Parathyroid adenoma (tissue), 2 donors: ENCODE measurements at regions not wholly inside any gene's neighbourhood (a gene's known extent, or its start where the extent isn't known, plus 50 kb on each side); places are given as distances from the start of the nearest gene placed in this dataset.
"Not testable (repeated sequence)": the region's sequence is repeated elsewhere in the genome, so short reads cannot be mapped to it uniquely, and the experiment has no call there.

Experiments
- H2AFZ ChIP-seq: fragments of 300-600 bp; sonication (generic); one replicate; pipeline ENCODE4 v1.7.0; 2017; ENCODE audit warnings: antibody characterized with exemption, mild to moderate bottlenecking
- H3K27ac ChIP-seq: fragments of 300-600 bp; sonication (generic); one replicate; pipeline ENCODE4 v1.7.0; 2017
- H3K27me3 ChIP-seq: fragments of 300-600 bp; sonication (generic); one replicate; pipeline ENCODE4 v1.7.0; 2017; ENCODE audit warnings: low read length; ENCODE audit not compliant: control insufficient read depth, insufficient read depth
- H3K36me3 ChIP-seq: fragments of 300-600 bp; sonication (generic); one replicate; pipeline ENCODE4 v1.7.0; 2017; ENCODE audit warnings: low read length; ENCODE audit not compliant: control insufficient read depth, insufficient read depth
- H3K4me1 ChIP-seq: fragments of 300-600 bp; sonication (generic); one replicate; pipeline ENCODE4 v1.7.0; 2017; ENCODE audit warnings: control low read depth
- H3K4me2 ChIP-seq: fragments of 300-600 bp; sonication (generic); one replicate; pipeline ENCODE4 v1.7.0; 2017; ENCODE audit warnings: low read length
- H3K4me3 ChIP-seq: fragments of 300-600 bp; sonication (generic); one replicate; pipeline ENCODE4 v1.7.0; 2017; ENCODE audit warnings: low read depth, low read length
- H3K79me2 ChIP-seq: fragments of 300-600 bp; sonication (generic); one replicate; pipeline ENCODE4 v1.7.0; 2017; ENCODE audit warnings: control low read depth
- H3K9ac ChIP-seq: fragments of 300-600 bp; sonication (generic); one replicate; pipeline ENCODE4 v1.7.0; 2017; ENCODE audit warnings: mild to moderate bottlenecking
- H3K9me3 ChIP-seq: fragments of 300-600 bp; sonication (generic); one replicate; pipeline ENCODE4 v1.7.0; 2017; ENCODE audit warnings: low read length; ENCODE audit not compliant: control insufficient read depth
- TF ChIP-seq, protein P1 (sequence below): fragments of 300-600 bp; sonication (generic); IDR thresholded peaks from one replicate; pipeline ENCODE4 v1.7.0; 2017; ENCODE audit warnings: antibody characterized with exemption, mild to moderate bottlenecking
- donor health status: primary hyperparathyroidism.

DNA sequence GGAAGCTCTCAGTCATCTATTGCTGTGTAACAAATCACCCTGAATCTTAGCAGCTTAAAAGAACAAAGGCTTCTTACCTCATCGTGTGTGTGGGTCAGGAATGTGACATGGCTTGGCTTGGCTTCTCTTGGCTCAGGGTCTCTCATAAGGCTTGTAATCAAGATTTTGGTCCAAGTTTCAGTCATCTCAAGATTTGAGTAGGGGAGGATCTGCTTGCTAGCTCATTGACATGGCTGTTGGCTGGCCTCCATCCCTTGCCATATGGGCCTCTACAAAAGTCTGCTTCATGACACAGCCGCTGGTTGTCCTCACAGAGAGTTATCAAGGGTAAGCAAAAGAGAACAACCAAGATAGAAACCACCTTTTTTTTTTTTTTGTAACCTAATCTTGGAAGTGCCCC is 207.7 kb downstream of the PTPRC start:
- Histone ChIP-seq H3K4me1 (no peaks in the 10 kb centered on the region), H3K36me3 (no peaks in the 10 kb centered on the region), H3K9ac (no peak overlapping the region), H3K27ac (no peak overlapping the region), H3K4me3 (no peak overlapping the region), H3K79me2 (no peaks in the 10 kb centered on the region), H3K27me3 (no peaks in the 10 kb centered on the region), H2AFZ (no peak overlapping the region), H3K9me3 (no peaks in the 10 kb centered on the region), H3K4me2 (no peak overlapping the region)
- TF ChIP-seq, protein P1, sequence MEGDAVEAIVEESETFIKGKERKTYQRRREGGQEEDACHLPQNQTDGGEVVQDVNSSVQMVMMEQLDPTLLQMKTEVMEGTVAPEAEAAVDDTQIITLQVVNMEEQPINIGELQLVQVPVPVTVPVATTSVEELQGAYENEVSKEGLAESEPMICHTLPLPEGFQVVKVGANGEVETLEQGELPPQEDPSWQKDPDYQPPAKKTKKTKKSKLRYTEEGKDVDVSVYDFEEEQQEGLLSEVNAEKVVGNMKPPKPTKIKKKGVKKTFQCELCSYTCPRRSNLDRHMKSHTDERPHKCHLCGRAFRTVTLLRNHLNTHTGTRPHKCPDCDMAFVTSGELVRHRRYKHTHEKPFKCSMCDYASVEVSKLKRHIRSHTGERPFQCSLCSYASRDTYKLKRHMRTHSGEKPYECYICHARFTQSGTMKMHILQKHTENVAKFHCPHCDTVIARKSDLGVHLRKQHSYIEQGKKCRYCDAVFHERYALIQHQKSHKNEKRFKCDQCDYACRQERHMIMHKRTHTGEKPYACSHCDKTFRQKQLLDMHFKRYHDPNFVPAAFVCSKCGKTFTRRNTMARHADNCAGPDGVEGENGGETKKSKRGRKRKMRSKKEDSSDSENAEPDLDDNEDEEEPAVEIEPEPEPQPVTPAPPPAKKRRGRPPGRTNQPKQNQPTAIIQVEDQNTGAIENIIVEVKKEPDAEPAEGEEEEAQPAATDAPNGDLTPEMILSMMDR, result no peak

- Histone ChIP-seq H3K9ac (no peak overlapping the region), H3K36me3 (no peaks in the 10 kb centered on the region), H3K4me1 (no peaks in the 10 kb centered on the region), H3K79me2 (no peaks in the 10 kb centered on the region), H2AFZ (no peak overlapping the region), H3K9me3 (no peaks in the 10 kb centered on the region), H3K27ac (no peak overlapping the region), H3K4me3 (no peak overlapping the region), H3K4me2 (no peak overlapping the region), H3K27me3 (no peaks in the 10 kb centered on the region)
- TF ChIP-seq, protein P1, result no peak
These were observed 209.4 kb downstream of the PTPRC start for GRCh38 chr1:198848206-198848605.

GRCh38 chr1:198848649-198849048 is 209.8 kb downstream of the PTPRC start:
- H3K4me3 ChIP-seq, result no peak overlapping the region
- H2AFZ ChIP-seq, result no peak overlapping the region
- no peaks in the 10 kb centered on the region for H3K79me2 ChIP-seq
- H3K27ac ChIP-seq, result no peak overlapping the region
- H3K4me2 ChIP-seq, result no peak overlapping the region
- H3K36me3 ChIP-seq, result no peaks in the 10 kb centered on the region
- H3K27me3 ChIP-seq, result no peaks in the 10 kb centered on the region
- no peak overlapping the region for H3K9ac ChIP-seq
- TF ChIP-seq, protein P1, result no peak
- H3K9me3 ChIP-seq, result no peaks in the 10 kb centered on the region
- H3K4me1 ChIP-seq, result no peaks in the 10 kb centered on the region

DNA sequence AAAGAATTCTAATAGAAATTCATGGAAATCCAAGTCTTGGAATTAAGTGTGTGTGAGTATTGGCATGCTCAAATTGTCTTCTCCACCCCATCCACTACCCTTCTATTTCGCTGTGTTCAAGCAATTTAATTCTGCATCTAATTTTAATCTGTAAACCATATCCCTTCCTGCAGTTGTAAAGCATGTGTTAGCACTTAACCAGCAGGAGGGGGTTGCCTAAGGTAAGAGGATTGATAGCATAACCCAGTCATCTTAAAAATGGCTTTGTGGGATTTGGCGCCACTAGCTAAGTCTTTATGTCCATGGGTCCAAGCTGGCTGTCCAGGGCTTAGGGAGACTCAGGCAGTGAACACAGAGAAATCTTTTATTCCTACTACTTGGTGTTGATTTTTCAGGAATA is 210.3 kb downstream of the PTPRC start:
- Histone ChIP-seq H3K27me3 (no peaks in the 10 kb centered on the region), H3K9ac (no peak overlapping the region), H3K27ac (no peak overlapping the region), H3K9me3 (no peaks in the 10 kb centered on the region), H2AFZ (no peak overlapping the region), H3K4me1 (no peaks in the 10 kb centered on the region), H3K36me3 (no peaks in the 10 kb centered on the region), H3K4me2 (no peak overlapping the region), H3K79me2 (no peaks in the 10 kb centered on the region), H3K4me3 (no peak overlapping the region)
- TF ChIP-seq, protein P1, result no peak

GRCh38 chr1:198850196-198850595 is 211.4 kb downstream of the PTPRC start:
- Histone ChIP-seq H3K36me3 (no peaks in the 10 kb centered on the region), H3K27me3 (no peaks in the 10 kb centered on the region), H3K27ac (no peak overlapping the region), H3K79me2 (no peaks in the 10 kb centered on the region), H3K4me2 (no peak overlapping the region), H2AFZ (no peak overlapping the region), H3K4me3 (no peak overlapping the region), H3K9me3 (no peaks in the 10 kb centered on the region), H3K4me1 (no peaks in the 10 kb centered on the region), H3K9ac (no peak overlapping the region)
- TF ChIP-seq, protein P1, result no peak

DNA sequence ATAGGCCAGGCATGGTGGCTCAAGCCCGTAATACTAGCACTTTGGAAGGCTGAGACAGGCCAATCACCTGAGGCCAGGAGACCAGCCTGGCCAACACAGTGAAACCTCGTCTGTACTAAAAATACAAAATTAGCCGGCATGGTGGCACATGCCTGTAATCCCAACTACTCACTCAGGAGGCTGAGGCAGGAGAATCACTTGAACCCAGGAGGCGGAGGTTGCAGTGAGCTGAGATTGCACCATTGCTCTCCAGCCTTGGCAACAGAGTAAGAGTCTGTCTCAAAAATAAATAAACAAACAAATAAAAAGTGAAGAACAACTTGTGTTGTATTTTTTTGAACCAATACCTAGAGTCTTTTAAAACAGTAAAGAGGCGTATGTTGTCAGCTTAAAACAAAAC is 212.1 kb downstream of the PTPRC start:
- H3K79me2 ChIP-seq, H3K4me3 ChIP-seq, H3K27me3 ChIP-seq, H3K9me3 ChIP-seq, H3K4me2 ChIP-seq, H3K4me1 ChIP-seq, H2AFZ ChIP-seq, H3K9ac ChIP-seq, H3K36me3 ChIP-seq, H3K27ac ChIP-seq: not testable (repeated sequence)
